Karpas-422 (cell line): ENCODE measurements at regions not wholly inside any gene's neighbourhood (a gene's known extent, or its start where the extent isn't known, plus 50 kb on each side); places are given as distances from the start of the nearest gene placed in this dataset. TPM values are rescaled to one million over a fixed set of nuclear protein-coding genes. Genes with fewer than 3 reads are reported as not detected.

Source experiments
- small RNA-seq: library from RNA; depleted of rRNA; stranded (forward); fragments of <200 nt; gene quantifications from one replicate; pipeline ENCODE3, GENCODE V24; 2014

Small RNA genes lying in the stretch of these regions (small RNA-seq; reads per million reads assigned to genes)
- not detected for gene AC009518.3
